Osteocyte (in vitro differentiated cells): ENCODE measurements at regions not wholly inside any gene's neighbourhood (a gene's known extent, or its start where the extent isn't known, plus 50 kb on each side); places are given as distances from the start of the nearest gene placed in this dataset.

Experiments
- DNase-seq: peaks from one replicate; pipeline ENCODE4 v3.0.0; 2021; ENCODE audit warnings: mixed read lengths; ENCODE audit not compliant: unreplicated experiment; ENCODE audit errors: extremely low spot score
- H3K27ac Mint-ChIP-seq: one replicate; pipeline ENCODE4 v1.8.0; 2021; ENCODE audit warnings: mild to moderate bottlenecking, mixed read lengths; ENCODE audit not compliant: unreplicated experiment
- H3K27me3 Mint-ChIP-seq: one replicate; pipeline ENCODE4 v1.8.0; 2021; ENCODE audit warnings: mixed read lengths; ENCODE audit not compliant: unreplicated experiment
- H3K36me3 Mint-ChIP-seq: one replicate; pipeline ENCODE4 v1.8.0; 2021; ENCODE audit warnings: mixed read lengths; ENCODE audit not compliant: unreplicated experiment
- H3K4me1 Mint-ChIP-seq: one replicate; pipeline ENCODE4 v1.8.0; 2021; ENCODE audit warnings: mixed read lengths; ENCODE audit not compliant: unreplicated experiment
- H3K4me3 Mint-ChIP-seq: one replicate; pipeline ENCODE4 v1.8.0; 2021; ENCODE audit warnings: mild to moderate bottlenecking, moderate library complexity, mixed read lengths; ENCODE audit not compliant: unreplicated experiment
- H3K9me3 Mint-ChIP-seq: one replicate; pipeline ENCODE4 v1.8.0; 2021; ENCODE audit warnings: mixed read lengths; ENCODE audit not compliant: unreplicated experiment
- CTCF ChIP-seq: fragments of 200-600 bp; sonication (generic); IDR thresholded peaks from 2 replicates; pipeline ENCODE4 v1.5.0; 2021; ENCODE audit warnings: antibody characterized with exemption, mild to moderate bottlenecking, moderate library complexity

GRCh38 chr1:209455661-209456358 lies 127.7 kb upstream of the CAMK1G start:
- Mint-ChIP-seq H3K27me3 (peaks cover 14% of the 10 kb centered on the region), H3K4me1 (no peaks in the 10 kb centered on the region), H3K4me3 (no peak overlapping the region), H3K27ac (no peak overlapping the region), H3K36me3 (no peaks in the 10 kb centered on the region), H3K9me3 (peaks cover under 1% of the 10 kb centered on the region)
- DNase-seq, result no peak
- TF ChIP-seq CTCF, result no peak

GRCh38 chr1:209456878-209457277 lies 126.6 kb upstream of the CAMK1G start:
- H3K4me3 Mint-ChIP-seq, result no peak overlapping the region
- no peaks in the 10 kb centered on the region for H3K36me3 Mint-ChIP-seq
- no peaks in the 10 kb centered on the region for H3K4me1 Mint-ChIP-seq
- peaks cover 14% of the 10 kb centered on the region for H3K27me3 Mint-ChIP-seq
- no peak overlapping the region for H3K27ac Mint-ChIP-seq
- TF ChIP-seq CTCF, result no peak
- H3K9me3 Mint-ChIP-seq, result peaks cover 11% of the 10 kb centered on the region
- no peak for DNase-seq

- TF ChIP-seq CTCF, result no peak
- DNase-seq, result no peak
- H3K4me3 Mint-ChIP-seq, result no peak overlapping the region
- H3K27me3 Mint-ChIP-seq, result peaks cover 17% of the 10 kb centered on the region
- no peak overlapping the region for H3K27ac Mint-ChIP-seq
- H3K4me1 Mint-ChIP-seq, result no peaks in the 10 kb centered on the region
- no peaks in the 10 kb centered on the region for H3K36me3 Mint-ChIP-seq
- H3K9me3 Mint-ChIP-seq, result peaks cover 11% of the 10 kb centered on the region
Observed at GRCh38 chr1:209457401-209458125, 126.0 kb upstream of the CAMK1G start.

GRCh38 chr1:209458921-209459320 lies 124.6 kb upstream of the CAMK1G start:
- no peak for TF ChIP-seq CTCF

GRCh38 chr1:209461168-209461567 lies 122.3 kb upstream of the CAMK1G start:
- H3K27ac Mint-ChIP-seq, result no peak overlapping the region
- H3K27me3 Mint-ChIP-seq, result peaks cover 19% of the 10 kb centered on the region
- no peaks in the 10 kb centered on the region for H3K36me3 Mint-ChIP-seq
- no peak overlapping the region for H3K4me3 Mint-ChIP-seq
- peaks cover 11% of the 10 kb centered on the region for H3K9me3 Mint-ChIP-seq
- H3K4me1 Mint-ChIP-seq, result no peaks in the 10 kb centered on the region
- no peak for TF ChIP-seq CTCF
- DNase-seq, result no peak

More at GRCh38 chr1:209458921-209459320, 124.6 kb upstream of the CAMK1G start:
- DNase-seq, result no peak
- Mint-ChIP-seq H3K4me3 (no peak overlapping the region), H3K9me3 (peaks cover 11% of the 10 kb centered on the region), H3K27ac (no peak overlapping the region), H3K4me1 (no peaks in the 10 kb centered on the region), H3K27me3 (peaks cover 17% of the 10 kb centered on the region), H3K36me3 (no peaks in the 10 kb centered on the region)
